ENCODE measurements at regions not wholly inside any gene's neighbourhood (a gene's known extent, or its start where the extent isn't known, plus 50 kb on each side); places are given as distances from the start of the nearest gene placed in this dataset.

DNA sequence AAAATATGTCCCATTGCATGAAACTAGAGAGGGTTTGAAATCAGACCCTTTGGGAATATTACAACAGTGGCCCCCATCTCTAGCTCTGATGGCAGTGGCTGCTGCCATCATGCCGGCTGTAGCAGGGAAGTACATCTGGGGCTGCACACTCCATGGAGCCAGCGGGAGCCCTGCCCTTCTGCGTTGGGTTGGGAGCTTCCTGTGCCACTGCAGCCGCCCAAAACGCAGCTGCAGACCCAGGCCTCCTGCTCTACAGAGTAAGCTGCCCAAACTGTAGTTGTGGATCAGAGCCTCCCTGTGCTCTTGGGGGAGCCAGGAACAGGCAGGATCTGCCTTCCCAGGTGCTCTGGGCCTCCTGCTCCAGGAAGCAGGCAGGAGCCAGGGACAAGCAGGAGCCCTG is 450.0 kb downstream of the HS3ST3B1 start:
- TF ChIP-seq, protein P1, sequence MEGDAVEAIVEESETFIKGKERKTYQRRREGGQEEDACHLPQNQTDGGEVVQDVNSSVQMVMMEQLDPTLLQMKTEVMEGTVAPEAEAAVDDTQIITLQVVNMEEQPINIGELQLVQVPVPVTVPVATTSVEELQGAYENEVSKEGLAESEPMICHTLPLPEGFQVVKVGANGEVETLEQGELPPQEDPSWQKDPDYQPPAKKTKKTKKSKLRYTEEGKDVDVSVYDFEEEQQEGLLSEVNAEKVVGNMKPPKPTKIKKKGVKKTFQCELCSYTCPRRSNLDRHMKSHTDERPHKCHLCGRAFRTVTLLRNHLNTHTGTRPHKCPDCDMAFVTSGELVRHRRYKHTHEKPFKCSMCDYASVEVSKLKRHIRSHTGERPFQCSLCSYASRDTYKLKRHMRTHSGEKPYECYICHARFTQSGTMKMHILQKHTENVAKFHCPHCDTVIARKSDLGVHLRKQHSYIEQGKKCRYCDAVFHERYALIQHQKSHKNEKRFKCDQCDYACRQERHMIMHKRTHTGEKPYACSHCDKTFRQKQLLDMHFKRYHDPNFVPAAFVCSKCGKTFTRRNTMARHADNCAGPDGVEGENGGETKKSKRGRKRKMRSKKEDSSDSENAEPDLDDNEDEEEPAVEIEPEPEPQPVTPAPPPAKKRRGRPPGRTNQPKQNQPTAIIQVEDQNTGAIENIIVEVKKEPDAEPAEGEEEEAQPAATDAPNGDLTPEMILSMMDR (IDR thresholded peaks at IDR 0.05): no peak
- no peak for TF ChIP-seq POLR2A (IDR thresholded peaks at IDR 0.05)

All from uterus (tissue), 2 donors.